Parathyroid adenoma (tissue), 2 donors: ENCODE measurements at regions not wholly inside any gene's neighbourhood (a gene's known extent, or its start where the extent isn't known, plus 50 kb on each side); places are given as distances from the start of the nearest gene placed in this dataset.

Experiments
- H2AFZ ChIP-seq: fragments of 300-600 bp; sonication (generic); one replicate; pipeline ENCODE4 v1.7.0; 2017; ENCODE audit warnings: antibody characterized with exemption, mild to moderate bottlenecking
- H3K27ac ChIP-seq: fragments of 300-600 bp; sonication (generic); one replicate; pipeline ENCODE4 v1.7.0; 2017
- H3K27me3 ChIP-seq: fragments of 300-600 bp; sonication (generic); one replicate; pipeline ENCODE4 v1.7.0; 2017; ENCODE audit warnings: low read length; ENCODE audit not compliant: control insufficient read depth, insufficient read depth
- H3K36me3 ChIP-seq: fragments of 300-600 bp; sonication (generic); one replicate; pipeline ENCODE4 v1.7.0; 2017; ENCODE audit warnings: low read length; ENCODE audit not compliant: control insufficient read depth, insufficient read depth
- H3K4me1 ChIP-seq: fragments of 300-600 bp; sonication (generic); one replicate; pipeline ENCODE4 v1.7.0; 2017; ENCODE audit warnings: control low read depth
- H3K4me2 ChIP-seq: fragments of 300-600 bp; sonication (generic); one replicate; pipeline ENCODE4 v1.7.0; 2017; ENCODE audit warnings: low read length
- H3K4me3 ChIP-seq: fragments of 300-600 bp; sonication (generic); one replicate; pipeline ENCODE4 v1.7.0; 2017; ENCODE audit warnings: low read depth, low read length
- H3K79me2 ChIP-seq: fragments of 300-600 bp; sonication (generic); one replicate; pipeline ENCODE4 v1.7.0; 2017; ENCODE audit warnings: control low read depth
- H3K9ac ChIP-seq: fragments of 300-600 bp; sonication (generic); one replicate; pipeline ENCODE4 v1.7.0; 2017; ENCODE audit warnings: mild to moderate bottlenecking
- H3K9me3 ChIP-seq: fragments of 300-600 bp; sonication (generic); one replicate; pipeline ENCODE4 v1.7.0; 2017; ENCODE audit warnings: low read length; ENCODE audit not compliant: control insufficient read depth
- TF ChIP-seq, protein P1 (sequence below): fragments of 300-600 bp; sonication (generic); IDR thresholded peaks from one replicate; pipeline ENCODE4 v1.7.0; 2017; ENCODE audit warnings: antibody characterized with exemption, mild to moderate bottlenecking
- donor health status: primary hyperparathyroidism.

DNA sequence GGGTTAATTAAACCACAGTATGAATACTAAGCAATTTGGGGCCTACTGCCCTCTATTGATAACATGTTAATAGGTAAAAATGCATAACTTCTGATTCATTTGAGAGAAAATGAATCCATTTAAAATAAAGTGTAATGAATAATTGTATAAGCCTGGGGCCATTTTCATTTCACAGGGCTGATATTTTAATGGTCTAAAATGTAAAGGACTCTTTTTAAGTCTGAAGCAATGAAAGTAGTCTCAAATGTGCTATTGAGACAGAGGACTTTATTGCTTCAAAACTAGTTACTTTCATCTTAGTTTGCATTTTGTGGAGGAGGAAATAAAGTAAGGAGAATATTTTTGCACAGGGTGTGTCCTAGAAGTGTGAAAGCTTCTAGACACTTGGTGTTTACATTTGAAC is 155.4 kb downstream of the TLR5 start:
- no peaks in the 10 kb centered on the region for H3K36me3 ChIP-seq
- H3K4me3 ChIP-seq: no peak overlapping the region
- H3K9me3 ChIP-seq: no peaks in the 10 kb centered on the region
- no peaks in the 10 kb centered on the region for H3K79me2 ChIP-seq
- no peaks in the 10 kb centered on the region for H3K4me1 ChIP-seq
- no peak overlapping the region for H2AFZ ChIP-seq
- no peak overlapping the region for H3K27ac ChIP-seq
- no peak overlapping the region for H3K4me2 ChIP-seq
- TF ChIP-seq, protein P1, sequence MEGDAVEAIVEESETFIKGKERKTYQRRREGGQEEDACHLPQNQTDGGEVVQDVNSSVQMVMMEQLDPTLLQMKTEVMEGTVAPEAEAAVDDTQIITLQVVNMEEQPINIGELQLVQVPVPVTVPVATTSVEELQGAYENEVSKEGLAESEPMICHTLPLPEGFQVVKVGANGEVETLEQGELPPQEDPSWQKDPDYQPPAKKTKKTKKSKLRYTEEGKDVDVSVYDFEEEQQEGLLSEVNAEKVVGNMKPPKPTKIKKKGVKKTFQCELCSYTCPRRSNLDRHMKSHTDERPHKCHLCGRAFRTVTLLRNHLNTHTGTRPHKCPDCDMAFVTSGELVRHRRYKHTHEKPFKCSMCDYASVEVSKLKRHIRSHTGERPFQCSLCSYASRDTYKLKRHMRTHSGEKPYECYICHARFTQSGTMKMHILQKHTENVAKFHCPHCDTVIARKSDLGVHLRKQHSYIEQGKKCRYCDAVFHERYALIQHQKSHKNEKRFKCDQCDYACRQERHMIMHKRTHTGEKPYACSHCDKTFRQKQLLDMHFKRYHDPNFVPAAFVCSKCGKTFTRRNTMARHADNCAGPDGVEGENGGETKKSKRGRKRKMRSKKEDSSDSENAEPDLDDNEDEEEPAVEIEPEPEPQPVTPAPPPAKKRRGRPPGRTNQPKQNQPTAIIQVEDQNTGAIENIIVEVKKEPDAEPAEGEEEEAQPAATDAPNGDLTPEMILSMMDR: no peak
- no peaks in the 10 kb centered on the region for H3K27me3 ChIP-seq
- no peak overlapping the region for H3K9ac ChIP-seq

- Histone ChIP-seq H3K27ac (no peak overlapping the region), H3K4me2 (no peak overlapping the region), H3K4me3 (no peak overlapping the region), H3K27me3 (no peaks in the 10 kb centered on the region), H3K36me3 (no peaks in the 10 kb centered on the region), H3K9ac (no peak overlapping the region), H2AFZ (no peak overlapping the region), H3K4me1 (no peaks in the 10 kb centered on the region), H3K9me3 (no peaks in the 10 kb centered on the region), H3K79me2 (no peaks in the 10 kb centered on the region)
- TF ChIP-seq, protein P1: no peak
These were observed 153.6 kb downstream of the TLR5 start for GRCh38 chr1:222989443-222989842.

DNA sequence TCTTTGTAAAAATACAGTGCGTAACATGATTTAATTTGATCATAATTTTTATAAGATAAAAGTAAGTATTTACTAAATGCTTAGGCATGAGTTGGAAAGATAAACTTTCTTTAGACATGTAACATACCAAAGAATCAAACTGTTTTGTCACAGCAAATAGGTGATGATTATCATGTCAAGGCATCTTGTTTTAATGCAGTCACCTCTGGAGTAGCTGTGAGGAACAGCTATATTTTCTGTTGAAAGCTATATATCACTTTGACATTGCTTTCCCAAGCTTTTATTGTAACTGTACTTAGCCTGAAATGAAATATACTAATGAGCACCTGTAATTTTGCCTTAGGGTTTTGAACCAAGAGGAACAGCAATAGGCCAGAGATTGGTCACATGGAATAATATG is 151.9 kb downstream of the TLR5 start:
- Histone ChIP-seq H3K9ac (no peak overlapping the region), H3K79me2 (no peaks in the 10 kb centered on the region), H3K9me3 (no peaks in the 10 kb centered on the region), H3K27ac (no peak overlapping the region), H3K27me3 (no peaks in the 10 kb centered on the region), H3K4me2 (no peak overlapping the region), H2AFZ (no peak overlapping the region), H3K4me1 (no peaks in the 10 kb centered on the region), H3K4me3 (no peak overlapping the region), H3K36me3 (no peaks in the 10 kb centered on the region)
- TF ChIP-seq, protein P1: no peak

- H3K4me3 ChIP-seq: no peak overlapping the region
- no peak overlapping the region for H3K27ac ChIP-seq
- no peaks in the 10 kb centered on the region for H3K27me3 ChIP-seq
- H3K36me3 ChIP-seq: no peaks in the 10 kb centered on the region
- TF ChIP-seq, protein P1: no peak
- no peak overlapping the region for H2AFZ ChIP-seq
- no peak overlapping the region for H3K9ac ChIP-seq
- no peaks in the 10 kb centered on the region for H3K79me2 ChIP-seq
- H3K4me2 ChIP-seq: peak overlapping the region; percentile 5
- no peaks in the 10 kb centered on the region for H3K4me1 ChIP-seq
- no peaks in the 10 kb centered on the region for H3K9me3 ChIP-seq
These were observed 151.1 kb downstream of the TLR5 start for GRCh38 chr1:222991908-222992307.

GRCh38 chr1:222994511-222995235 is 148.4 kb downstream of the TLR5 start:
- Histone ChIP-seq H3K9me3 (no peaks in the 10 kb centered on the region), H3K79me2 (no peaks in the 10 kb centered on the region), H3K4me1 (no peaks in the 10 kb centered on the region), H2AFZ (no peak overlapping the region), H3K9ac (no peak overlapping the region), H3K27me3 (no peaks in the 10 kb centered on the region), H3K4me3 (no peak overlapping the region), H3K27ac (no peak overlapping the region), H3K4me2 (no peak overlapping the region), H3K36me3 (no peaks in the 10 kb centered on the region)
- TF ChIP-seq, protein P1: no peak
